Stimulated activated CD4-positive, alpha-beta T cell treated with anti-CD3 and anti-CD28 coated beads, TNF-alpha, amount 100 ng/mL, for 4 hours (primary cell): ENCODE measurements at regions not wholly inside any gene's neighbourhood (a gene's known extent, or its start where the extent isn't known, plus 50 kb on each side); places are given as distances from the start of the nearest gene placed in this dataset.
"Not testable (repeated sequence)": the region's sequence is repeated elsewhere in the genome, so short reads cannot be mapped to it uniquely, and the experiment has no call there.

Source experiments
- DNase-seq, 3 experiments: peaks; one replicate each; pipeline ENCODE4 v3.0.0-alpha.2; 2020; ENCODE audit warnings: low read depth in 3 of 3

DNA sequence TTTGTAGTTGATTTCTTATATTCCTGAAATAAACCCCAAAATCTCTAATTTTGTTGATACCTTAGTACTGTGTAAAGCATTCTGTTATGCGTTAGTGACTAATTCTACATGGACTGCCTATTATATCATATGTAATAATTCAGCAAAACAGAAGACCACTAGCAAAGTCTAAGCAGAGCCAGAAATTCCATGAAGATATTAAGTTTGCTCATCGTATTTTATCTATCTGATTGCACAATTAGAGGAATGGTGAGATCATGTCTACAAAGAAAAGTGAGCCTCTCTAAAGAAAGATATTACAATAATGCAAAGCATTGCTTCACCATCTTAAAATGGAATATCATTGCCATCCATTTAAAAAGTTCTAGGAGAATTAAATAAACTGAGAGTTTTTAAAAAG lies 374.6 kb upstream of the SLC7A11 start:
- no peak for DNase-seq

GRCh38 chr4:138614398-138615142 lies 372.4 kb upstream of the SLC7A11 start:
- DNase-seq = no peak

DNA sequence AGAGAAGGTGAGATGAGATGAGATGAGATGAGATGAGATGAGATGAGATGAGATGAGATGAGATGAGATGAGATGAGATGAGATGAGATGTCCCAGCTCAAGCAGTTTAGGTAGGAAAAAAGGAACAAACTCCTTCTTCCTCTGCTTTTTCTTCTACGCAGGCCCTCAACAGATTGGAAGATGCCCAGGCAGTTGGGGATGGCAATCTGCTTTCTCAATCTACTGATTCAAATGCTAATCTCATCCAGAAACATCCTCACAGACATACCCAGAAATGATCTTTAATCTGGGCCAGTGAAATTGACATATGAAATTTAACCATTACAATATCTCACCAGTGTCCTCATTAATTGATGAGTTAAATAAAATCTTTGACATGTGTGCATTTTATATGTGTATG lies 370.3 kb upstream of the SLC7A11 start:
- DNase-seq = no peak

DNA sequence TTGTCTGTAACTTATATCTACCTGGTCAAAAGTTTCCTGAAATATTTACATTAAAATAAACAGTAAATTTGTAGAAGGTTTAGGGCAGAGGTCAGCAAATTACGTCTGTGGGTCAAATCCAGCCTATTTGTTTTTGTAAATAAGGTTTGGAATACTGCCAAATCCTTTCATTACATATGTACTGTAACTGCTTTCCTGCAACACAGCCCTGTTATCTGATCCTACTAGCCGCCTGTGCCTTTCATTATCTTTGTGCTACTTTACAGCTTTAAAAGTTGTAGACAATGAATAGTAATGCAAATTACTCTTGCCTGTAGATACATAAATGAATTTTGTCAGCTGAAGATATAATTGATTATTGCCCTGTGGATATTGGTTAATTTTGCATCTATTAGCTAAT lies 369.6 kb upstream of the SLC7A11 start:
- DNase-seq = no peak

GRCh38 chr4:138611017-138611416 lies 368.9 kb upstream of the SLC7A11 start:
- no peak for DNase-seq

DNA sequence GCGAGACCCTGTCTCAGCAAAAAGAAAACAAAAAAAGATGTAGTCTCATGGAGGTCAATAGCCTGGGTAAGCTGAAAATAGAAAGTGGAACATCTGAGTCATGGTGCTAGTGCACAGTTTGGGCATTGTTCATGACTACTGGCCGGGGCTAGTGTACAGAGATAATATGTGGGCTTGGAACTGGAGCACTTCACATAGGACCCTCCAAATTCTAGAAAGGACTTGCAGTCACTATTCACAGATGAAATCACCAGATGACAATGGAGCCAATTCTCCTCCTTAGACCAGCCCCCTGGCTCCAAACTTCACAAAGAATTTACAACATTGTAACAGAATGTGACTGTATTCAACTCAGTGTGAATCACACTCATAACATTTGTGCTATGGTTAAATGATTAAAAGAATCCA lies 367.8 kb upstream of the SLC7A11 start:
- DNase-seq = no peak

- no peak for DNase-seq
These were observed 362.4 kb upstream of the SLC7A11 start for GRCh38 chr4:138604556-138604955.

GRCh38 chr4:138602664-138603063 lies 360.5 kb upstream of the SLC7A11 start:
- DNase-seq = no peak

DNA sequence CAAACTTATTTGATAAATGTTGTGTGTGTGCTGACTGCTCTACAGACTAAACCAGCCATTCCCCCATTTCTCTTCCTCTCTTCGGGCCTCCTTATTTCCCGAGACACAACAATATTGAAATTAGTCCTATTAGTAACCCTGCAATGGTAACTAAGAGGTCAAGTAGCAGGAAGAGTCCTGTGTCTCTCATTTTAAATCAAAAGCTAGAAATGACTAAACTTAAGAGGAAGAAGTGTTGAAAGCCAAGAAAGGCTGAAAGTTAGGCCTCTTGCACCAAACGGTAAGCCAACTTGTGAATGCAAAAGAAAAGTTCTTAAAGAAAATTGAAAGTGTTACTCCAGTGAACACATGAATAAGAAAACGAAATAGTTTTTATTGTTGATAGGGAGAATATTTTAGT lies 357.8 kb upstream of the SLC7A11 start:
- DNase-seq = no peak

DNA sequence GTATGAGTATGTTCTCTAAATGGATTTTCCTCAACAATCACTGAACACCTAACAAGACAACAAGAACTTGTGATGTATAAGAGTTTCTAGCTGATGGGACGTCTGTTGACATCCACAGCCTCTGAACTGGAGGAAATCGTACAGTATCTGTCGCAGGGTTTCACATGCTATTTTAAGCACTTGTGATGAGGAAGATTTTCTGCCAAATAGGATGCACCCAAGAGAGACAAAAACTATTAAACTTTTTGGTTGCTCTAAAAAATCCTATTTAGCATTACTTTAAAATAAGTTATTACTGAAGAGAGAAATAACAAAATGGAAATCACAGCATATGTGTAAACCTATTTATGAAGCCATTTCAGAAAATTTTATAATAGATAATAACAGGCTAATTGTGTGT lies 356.1 kb upstream of the SLC7A11 start:
- DNase-seq = no peak

DNA sequence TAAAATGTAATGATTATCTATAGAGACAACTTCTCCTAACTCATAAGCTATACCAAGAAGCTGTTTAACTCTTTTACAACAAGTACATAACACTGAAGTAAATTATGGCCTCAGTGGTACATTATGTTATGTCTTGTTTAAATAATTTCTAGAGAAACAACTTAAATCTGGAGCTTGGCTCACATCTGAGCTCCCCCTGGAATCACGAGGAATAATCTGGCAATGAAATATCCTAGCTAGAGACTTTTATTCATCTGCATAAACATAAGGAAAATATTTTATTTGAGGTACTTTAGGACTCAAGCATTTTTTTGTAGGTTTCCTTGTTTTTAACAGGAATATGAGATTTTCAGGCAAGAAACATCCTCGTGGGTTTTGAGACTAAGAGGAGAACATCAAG lies 354.7 kb upstream of the SLC7A11 start:
- DNase-seq = no peak

DNA sequence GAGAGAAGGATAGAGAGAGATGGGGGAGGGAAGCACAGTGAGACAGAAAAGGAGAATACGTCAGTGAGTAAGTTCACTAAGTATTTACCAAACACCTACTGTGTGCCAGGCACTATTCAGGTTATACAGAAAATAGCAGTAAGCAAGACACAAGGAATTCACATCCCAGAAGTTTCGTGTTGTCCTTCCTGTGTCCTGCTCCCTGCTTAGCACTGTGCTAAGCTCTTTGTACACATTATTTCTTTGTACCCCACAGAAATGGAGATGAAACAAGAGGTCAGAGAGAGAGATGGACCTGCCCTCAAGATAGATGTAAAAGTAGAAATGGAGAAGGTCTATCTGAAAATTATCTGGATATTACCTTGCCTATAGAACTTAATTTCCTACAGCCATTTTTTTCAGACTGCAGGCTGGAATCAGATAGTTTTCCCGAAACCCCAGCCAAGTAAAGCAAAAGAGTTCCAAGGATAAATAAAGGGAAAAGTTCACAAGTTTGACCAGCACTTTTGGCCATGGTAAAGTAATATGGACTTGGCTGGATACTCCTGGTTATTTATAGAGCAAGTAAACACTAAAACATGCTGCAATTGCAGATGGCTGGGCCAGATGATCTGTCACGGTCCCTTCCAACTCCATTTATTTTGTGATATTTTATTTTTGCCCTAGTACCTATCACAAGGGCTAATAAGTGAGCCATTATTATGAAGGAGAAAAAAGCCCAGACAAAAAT lies 353.7 kb upstream of the SLC7A11 start:
- no peak for DNase-seq

DNA sequence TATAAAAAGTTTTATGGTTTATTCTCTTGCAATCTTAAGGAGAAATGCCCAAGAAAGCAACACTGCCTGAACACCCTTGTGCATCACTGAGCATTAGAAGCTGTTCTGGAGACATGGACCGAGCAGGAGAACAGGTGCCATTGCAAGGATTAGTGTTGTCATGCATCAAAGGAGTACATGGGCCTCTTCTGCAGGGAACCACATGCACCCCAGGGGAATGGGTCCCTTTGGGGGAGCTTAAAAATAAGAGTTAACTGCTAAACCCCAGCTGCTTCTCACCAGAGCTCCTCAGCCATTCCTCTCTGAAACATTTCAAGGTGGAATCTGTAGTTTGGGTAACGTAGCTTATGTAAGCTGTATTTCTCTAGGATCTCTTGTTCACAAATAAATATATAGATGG lies 353.0 kb upstream of the SLC7A11 start:
- DNase-seq = no peak

DNA sequence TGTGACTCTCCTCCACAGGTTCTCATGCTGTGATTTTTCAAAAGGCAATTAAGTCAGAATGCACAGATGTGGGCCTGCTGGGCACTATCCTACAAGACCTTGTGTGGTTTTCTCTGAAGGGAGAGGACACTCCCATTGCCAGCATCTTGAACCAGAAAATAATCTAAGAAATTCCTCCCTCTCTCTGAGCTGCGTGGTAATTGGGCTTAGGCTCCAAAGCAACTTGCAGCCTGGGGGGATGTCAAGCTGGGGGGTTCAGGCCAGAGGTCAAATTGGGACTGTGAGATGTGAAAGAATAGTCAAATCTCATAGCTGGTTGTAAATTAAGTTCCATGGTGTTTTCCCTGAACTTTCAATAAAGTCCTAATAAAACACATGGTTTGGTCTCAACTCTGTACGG lies 350.6 kb upstream of the SLC7A11 start:
- no peak for DNase-seq

DNA sequence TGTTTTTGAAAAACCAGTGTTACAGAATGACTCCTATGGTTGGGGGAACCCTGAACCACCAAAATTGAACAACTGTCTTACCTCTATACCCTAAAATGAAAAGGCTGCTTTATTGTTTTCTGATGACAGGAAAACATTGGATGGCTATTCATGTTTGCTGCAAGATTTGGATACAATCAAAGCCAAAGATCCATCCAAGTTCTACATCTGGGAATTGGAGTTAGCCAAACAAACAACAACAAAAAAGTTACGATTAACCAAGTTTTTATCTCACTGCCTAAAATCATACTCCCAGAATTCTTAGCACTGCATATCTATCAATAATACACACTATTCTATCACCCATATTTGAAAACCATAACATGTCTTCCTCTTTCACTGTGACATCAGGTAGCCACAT lies 349.7 kb upstream of the SLC7A11 start:
- DNase-seq = no peak

GRCh38 chr4:138588501-138588900 lies 346.4 kb upstream of the SLC7A11 start:
- DNase-seq = no peak

DNA sequence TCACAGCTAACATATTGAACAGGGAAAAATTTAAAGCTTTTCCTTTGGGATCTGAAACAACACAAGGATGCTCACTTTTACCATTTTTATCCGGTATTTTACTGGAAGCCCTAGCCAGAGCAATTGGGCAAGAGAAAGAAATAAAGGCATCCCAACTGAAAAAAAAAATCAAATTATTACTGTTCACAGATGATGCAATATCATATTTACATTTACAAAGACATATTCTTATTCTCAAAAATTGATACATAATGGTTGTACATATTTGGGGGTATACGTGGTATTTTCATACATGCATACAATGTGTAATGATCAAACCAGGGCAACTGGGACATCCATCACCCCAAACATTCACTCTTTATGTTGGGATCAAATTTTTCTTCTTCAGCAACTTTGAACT lies 337.0 kb upstream of the SLC7A11 start:
- no peak for DNase-seq

DNA sequence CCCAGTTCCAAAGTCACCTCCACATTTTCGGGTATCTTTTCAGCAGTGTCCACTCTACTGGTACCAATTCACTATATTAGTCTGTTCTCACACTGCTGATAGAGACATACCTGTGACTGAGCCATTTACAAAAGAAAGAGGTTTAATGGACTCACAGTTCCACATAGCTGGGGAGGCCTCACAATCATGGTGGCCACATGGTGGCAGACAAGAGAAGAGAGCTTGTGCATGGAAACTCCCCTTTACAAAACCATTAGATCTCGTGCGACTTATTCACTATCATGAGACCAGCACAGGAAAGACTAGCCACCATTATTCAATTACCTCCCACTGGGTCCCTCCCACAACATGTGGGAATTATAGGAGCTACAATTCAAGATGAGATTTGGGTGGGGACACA lies 335.7 kb upstream of the SLC7A11 start:
- not testable (repeated sequence) for DNase-seq

- no peak for DNase-seq
These were observed 335.0 kb upstream of the SLC7A11 start for GRCh38 chr4:138577145-138577544.

DNA sequence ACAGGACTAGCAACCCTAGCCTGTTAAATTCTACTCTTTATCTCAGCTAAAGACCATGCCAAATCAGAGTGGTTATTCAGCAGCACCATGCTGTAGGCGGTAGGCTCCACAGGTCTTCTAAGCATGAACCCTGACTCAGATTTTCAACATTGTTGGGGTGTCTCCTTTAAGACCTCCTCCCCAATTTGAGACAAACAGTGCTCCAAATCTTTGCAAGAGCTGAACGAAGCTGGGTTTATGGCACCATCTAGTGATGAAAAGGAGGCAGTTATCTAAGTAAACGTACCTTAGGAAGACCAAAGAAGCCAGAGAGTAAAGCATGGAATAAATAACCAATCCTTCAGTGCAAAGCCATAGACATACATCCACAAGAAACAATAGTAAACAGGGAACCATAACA lies 334.5 kb upstream of the SLC7A11 start:
- no peak for DNase-seq

- DNase-seq = no peak
These were observed 331.1 kb upstream of the SLC7A11 start for GRCh38 chr4:138573246-138573645.

GRCh38 chr4:138572007-138572406 lies 329.9 kb upstream of the SLC7A11 start:
- no peak for DNase-seq

DNA sequence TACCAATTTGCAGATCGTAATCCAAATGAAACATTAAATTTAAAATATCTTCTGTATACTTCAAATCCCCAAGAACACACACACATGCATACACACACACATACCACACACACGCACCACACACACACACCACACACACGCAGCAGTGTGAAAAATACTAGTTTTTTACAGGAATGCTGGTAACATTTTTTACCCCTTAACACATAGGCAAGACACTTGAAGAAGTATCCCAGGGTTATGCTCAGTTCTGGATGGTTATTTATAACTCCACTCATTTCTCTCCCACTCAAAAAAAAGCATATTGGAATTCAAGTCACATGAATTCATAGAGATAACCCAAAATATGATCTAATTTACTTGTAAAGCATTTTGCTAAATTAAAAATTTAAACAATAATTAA lies 325.5 kb upstream of the SLC7A11 start:
- no peak for DNase-seq

DNA sequence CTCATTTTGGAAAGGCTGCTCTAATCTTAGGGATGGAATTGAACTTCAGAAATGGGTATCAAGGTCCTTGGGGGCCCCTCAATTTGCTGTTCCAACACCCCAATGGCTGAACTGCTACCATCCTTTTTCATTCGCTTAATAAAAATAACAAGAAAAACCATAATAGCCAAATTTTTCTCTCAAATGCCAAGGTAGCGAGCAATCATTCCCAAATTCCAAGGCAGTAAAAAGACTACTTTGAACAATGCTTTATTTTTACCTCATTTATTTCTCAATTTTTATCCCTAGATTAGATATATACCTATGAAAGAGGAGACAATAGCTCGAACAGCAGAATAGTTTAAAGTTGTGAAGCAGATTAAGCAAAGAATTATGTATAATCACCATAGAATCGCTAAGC lies 323.4 kb upstream of the SLC7A11 start:
- DNase-seq = no peak
